Activated naive CD4-positive, alpha-beta T cell treated with anti-CD3 and anti-CD28 coated beads for 36 hours (primary cell): ENCODE measurements at regions not wholly inside any gene's neighbourhood (a gene's known extent, or its start where the extent isn't known, plus 50 kb on each side); places are given as distances from the start of the nearest gene placed in this dataset.

Source experiments
- CTCF ChIA-PET: fragments of 350-600 bp; sonication (Branson Sonifier 250); formaldehyde crosslinking; loops from one replicate; lab custom pipeline; 2021; ENCODE audit warnings: antibody characterized with exemption; lab: Charles Lee
- DNase-seq: peaks from one replicate; pipeline ENCODE4 v3.0.0-alpha.2; 2020
- H3K27ac Mint-ChIP-seq: one replicate; pipeline ENCODE4 v1.8.0; 2021; ENCODE audit warnings: mild to moderate bottlenecking, mixed read lengths
- H3K27me3 Mint-ChIP-seq: one replicate; pipeline ENCODE4 v1.8.0; 2021; ENCODE audit warnings: low read depth, mixed read lengths
- H3K36me3 Mint-ChIP-seq: one replicate; pipeline ENCODE4 v1.8.0; 2021; ENCODE audit warnings: low read depth, mixed read lengths
- H3K4me1 Mint-ChIP-seq: one replicate; pipeline ENCODE4 v1.8.0; 2021; ENCODE audit warnings: low read depth, mixed read lengths
- H3K4me3 Mint-ChIP-seq: one replicate; pipeline ENCODE4 v1.8.0; 2021; ENCODE audit warnings: mild to moderate bottlenecking, moderate library complexity, mixed read lengths
- H3K9me3 Mint-ChIP-seq: one replicate; pipeline ENCODE4 v1.8.0; 2021; ENCODE audit warnings: mixed read lengths
- intact Hi-C: fragments of 100-400 bp; cut with micrococcal nuclease; formaldehyde crosslinking; loops from one replicate; pipeline ENCODE4 v1.15.1; 2023

DNA sequence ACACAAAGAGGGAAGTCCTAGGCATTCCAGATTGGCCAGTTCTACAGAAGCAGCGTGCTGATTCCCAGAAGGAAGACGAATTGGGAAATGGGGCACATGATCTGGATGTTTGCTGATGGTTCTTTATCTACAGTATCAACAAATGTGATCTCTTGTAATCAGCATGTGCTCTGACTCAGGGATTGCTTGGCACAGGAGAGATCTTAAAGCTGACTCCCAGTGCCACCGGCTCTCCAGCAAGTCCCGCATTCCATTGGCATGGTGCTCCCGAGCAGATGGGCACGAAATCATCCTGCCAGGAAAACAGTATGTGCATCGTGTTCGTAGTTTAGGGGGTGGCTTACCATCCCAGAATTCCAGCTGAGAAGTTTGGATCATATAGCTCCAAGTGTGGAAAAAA, 259.9 kb upstream of the NR2F2 start:
- peaks cover 9% of the 10 kb centered on the region for H3K27me3 Mint-ChIP-seq
- no peak overlapping the region for H3K27ac Mint-ChIP-seq
- no peaks in the 10 kb centered on the region for H3K36me3 Mint-ChIP-seq
- CTCF ChIA-PET: no interaction called here
- intact Hi-C loops: no loop called here
- H3K9me3 Mint-ChIP-seq: no peaks in the 10 kb centered on the region
- H3K4me1 Mint-ChIP-seq: no peaks in the 10 kb centered on the region
- H3K4me3 Mint-ChIP-seq: no peak overlapping the region
- DNase-seq: no peak

DNA sequence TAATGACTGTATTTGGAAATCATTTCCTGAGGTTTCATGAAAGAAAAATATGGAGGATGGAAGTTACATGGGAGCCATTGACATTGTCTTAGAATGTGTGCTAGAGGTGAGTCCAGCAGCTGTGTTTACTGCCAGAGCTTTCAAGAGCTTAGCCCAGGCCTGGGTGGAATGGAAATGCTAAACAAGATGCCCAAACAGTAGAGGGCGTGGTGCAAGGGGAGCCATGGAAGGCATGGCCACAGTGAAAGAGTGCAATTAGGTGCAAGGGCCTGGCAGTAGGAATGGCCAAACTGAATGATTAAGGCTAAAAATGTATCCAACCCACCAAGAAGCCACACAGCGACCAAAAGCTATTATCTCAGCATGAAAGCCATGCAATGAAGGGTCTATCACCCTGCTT, 257.7 kb upstream of the NR2F2 start:
- Mint-ChIP-seq H3K27me3 (peaks cover 11% of the 10 kb centered on the region), H3K9me3 (no peaks in the 10 kb centered on the region), H3K4me1 (no peaks in the 10 kb centered on the region), H3K36me3 (no peaks in the 10 kb centered on the region), H3K4me3 (no peak overlapping the region), H3K27ac (no peak overlapping the region)
- intact Hi-C loops: no loop called here
- DNase-seq: no peak
- CTCF ChIA-PET: interaction anchor here (0.7 kb wide), 1 partner anchor 436 kb away, joined by 3 read pairs; no protein-coding TSS in a partner anchor

DNA sequence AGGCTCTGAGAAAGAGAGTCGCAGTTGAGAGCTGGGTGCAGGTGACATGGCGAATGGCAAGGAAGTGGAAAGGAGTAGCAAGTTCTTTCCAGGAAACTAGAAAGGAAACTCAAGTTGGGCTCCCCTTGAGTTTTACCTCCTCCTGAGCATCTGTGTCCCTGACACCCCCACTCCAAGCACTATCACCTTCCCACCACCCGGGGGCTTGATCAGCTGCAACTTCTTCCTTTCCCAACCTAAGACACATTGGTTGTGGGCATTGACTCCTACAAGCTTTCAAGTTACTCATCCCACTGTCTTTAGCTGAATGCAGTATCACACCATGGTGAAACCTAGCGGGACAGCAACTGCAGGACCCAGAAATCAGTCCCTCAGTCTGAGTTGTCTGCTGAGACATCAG, 256.6 kb upstream of the NR2F2 start:
- intact Hi-C loops: no loop called here
- H3K36me3 Mint-ChIP-seq: no peaks in the 10 kb centered on the region
- no peaks in the 10 kb centered on the region for H3K9me3 Mint-ChIP-seq
- no peak for DNase-seq
- no peaks in the 10 kb centered on the region for H3K4me1 Mint-ChIP-seq
- H3K4me3 Mint-ChIP-seq: no peak overlapping the region
- CTCF ChIA-PET: no interaction called here
- peaks cover 12% of the 10 kb centered on the region for H3K27me3 Mint-ChIP-seq
- H3K27ac Mint-ChIP-seq: no peak overlapping the region

DNA sequence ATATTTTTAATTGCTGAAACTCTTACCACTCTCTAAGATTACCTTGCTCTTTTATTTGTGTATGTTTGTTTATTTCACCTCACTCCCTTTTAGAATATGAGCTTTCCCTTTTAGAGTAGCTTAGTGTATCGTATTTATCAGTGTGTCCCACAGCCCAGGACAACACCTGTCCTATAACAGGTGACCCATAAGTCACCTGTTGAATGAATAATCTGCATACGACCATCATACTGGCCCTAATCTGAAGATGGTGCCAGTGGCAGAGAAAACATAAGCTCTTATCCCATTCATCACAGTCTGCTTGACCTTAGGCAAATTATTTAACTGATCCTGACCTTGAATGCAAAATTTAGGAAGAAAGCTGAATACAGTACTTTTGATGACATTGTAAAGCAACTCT, 254.6 kb upstream of the NR2F2 start:
- H3K4me3 Mint-ChIP-seq: no peak overlapping the region
- H3K9me3 Mint-ChIP-seq: no peaks in the 10 kb centered on the region
- CTCF ChIA-PET: no interaction called here
- no peak for DNase-seq
- no peaks in the 10 kb centered on the region for H3K4me1 Mint-ChIP-seq
- no peaks in the 10 kb centered on the region for H3K36me3 Mint-ChIP-seq
- H3K27me3 Mint-ChIP-seq: peaks cover 10% of the 10 kb centered on the region
- no peak overlapping the region for H3K27ac Mint-ChIP-seq
- intact Hi-C loops: no loop called here

DNA sequence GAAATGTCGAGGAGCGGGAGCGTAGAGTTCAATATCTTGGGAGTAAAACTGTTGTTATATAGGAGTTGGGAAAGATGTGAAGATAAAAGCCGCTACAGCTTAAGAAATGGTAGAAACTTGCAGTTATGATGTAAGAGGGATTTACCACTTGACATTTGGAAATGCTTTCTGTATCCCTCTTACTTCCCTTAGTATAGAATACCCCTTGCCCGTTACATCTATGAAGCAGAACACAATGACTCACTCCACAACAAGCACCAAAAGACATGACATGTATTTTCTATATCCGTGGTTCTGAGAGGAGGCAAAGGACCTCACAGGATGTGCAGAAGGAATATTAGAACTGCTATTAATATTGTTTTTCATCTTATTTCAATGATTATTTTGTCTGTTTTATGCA, 254.2 kb upstream of the NR2F2 start:
- H3K9me3 Mint-ChIP-seq: no peaks in the 10 kb centered on the region
- H3K4me3 Mint-ChIP-seq: no peak overlapping the region
- no peaks in the 10 kb centered on the region for H3K36me3 Mint-ChIP-seq
- H3K4me1 Mint-ChIP-seq: no peaks in the 10 kb centered on the region
- no peak overlapping the region for H3K27ac Mint-ChIP-seq
- CTCF ChIA-PET: no interaction called here
- no peak for DNase-seq
- peaks cover 10% of the 10 kb centered on the region for H3K27me3 Mint-ChIP-seq
- intact Hi-C loops: no loop called here

DNA sequence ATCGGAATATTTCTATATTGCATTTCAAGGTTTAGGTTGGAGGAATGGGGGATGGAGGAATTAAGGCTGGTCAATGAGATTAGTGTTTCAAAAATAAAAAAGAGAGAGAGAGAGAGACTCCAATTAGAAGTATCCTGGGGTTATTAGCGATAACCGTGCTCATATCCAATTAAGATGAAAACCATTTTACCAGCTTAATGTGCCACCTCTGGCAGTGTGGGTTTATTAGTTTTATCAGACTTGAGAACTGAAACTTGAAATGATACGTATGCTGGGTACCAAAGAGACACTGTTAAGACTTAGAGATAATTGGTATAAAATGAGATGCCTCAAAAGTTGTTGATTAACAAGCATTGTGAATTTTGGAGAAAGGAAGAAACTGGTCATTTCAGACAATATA, 251.5 kb upstream of the NR2F2 start:
- no peak overlapping the region for H3K4me3 Mint-ChIP-seq
- H3K9me3 Mint-ChIP-seq: no peaks in the 10 kb centered on the region
- no peak overlapping the region for H3K27ac Mint-ChIP-seq
- intact Hi-C loops: no loop called here
- H3K27me3 Mint-ChIP-seq: peaks cover 14% of the 10 kb centered on the region
- DNase-seq: no peak
- no peaks in the 10 kb centered on the region for H3K4me1 Mint-ChIP-seq
- no peaks in the 10 kb centered on the region for H3K36me3 Mint-ChIP-seq
- CTCF ChIA-PET: no interaction called here

DNA sequence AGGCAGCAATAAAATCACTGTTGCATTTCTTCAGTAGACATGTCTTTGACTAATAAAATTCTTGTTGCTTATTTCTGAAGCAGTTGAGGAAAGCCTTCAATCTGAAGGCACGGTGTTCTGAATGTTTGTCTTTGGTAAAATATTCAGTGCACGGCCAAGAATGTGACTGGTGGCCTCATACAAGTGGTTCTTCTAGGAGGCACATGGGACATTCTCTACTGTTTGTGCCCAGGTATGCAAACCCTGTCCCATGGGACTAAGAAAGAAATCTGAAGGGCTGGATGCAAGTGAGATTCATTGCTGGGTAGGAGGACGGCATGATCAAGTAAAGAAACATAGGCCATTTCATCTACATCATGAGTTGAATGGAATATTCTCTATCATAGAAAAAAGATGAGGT, 250.6 kb upstream of the NR2F2 start:
- Mint-ChIP-seq H3K4me1 (no peaks in the 10 kb centered on the region), H3K27me3 (peaks cover 14% of the 10 kb centered on the region), H3K36me3 (no peaks in the 10 kb centered on the region), H3K9me3 (no peaks in the 10 kb centered on the region), H3K4me3 (no peak overlapping the region), H3K27ac (no peak overlapping the region)
- intact Hi-C loops: no loop called here
- no peak for DNase-seq
- CTCF ChIA-PET: no interaction called here

DNA sequence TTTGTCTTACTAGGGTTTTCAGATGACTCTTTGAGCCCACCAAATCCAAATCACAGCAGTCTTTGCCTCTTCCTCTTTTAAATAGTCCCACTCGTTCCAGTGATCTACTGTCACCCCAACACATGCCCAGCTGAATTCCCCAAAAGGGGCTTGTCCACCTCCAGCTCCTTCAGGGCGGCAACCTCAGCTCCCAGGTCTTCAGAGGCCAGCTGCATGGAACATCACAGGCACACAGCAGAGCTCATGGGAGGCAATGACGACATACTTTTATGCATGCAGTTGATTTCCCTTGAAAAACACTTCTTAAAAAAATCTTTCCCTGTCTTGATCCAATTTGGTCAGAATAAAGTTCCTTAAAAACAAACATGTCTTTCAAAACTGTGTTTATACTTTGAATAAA, 244.3 kb upstream of the NR2F2 start:
- DNase-seq: no peak
- Mint-ChIP-seq H3K27ac (no peak overlapping the region), H3K27me3 (peaks cover 20% of the 10 kb centered on the region), H3K4me3 (no peak overlapping the region), H3K9me3 (no peaks in the 10 kb centered on the region), H3K4me1 (no peaks in the 10 kb centered on the region), H3K36me3 (no peaks in the 10 kb centered on the region)
- CTCF ChIA-PET: no interaction called here
- intact Hi-C loops: no loop called here

DNA sequence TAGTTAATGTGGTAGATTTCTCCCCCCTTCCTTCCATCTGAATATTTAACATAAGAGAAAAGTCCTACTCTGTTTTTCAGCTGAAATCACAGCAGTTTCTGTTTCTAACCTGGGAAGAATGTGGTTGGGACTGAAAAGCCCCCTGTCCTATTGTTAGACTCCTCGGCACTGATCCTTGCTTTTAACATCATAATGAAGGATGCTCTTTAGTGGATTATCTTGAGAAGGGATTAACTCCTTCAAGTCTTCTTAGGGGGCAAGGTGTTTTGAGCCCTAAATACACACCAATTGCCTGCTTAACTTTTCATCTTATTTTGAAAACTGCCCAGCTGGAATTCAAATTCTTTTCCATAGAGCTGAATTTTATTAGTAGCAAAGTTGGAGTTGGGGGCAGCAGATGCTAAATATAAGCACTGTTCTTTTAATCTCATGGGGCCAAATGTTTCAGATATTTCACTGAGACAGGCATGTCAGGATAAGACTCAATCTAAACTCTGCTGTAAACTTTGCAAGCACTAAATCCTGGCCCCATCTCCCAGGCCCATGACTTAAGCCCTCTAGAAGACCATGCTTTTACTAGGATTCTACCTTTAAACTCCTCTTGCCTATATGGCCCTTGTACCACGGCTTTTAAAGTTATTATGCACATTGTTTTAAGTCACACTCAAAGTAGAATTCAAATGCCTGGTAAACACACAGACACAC, 243.2 kb upstream of the NR2F2 start:
- H3K9me3 Mint-ChIP-seq: no peaks in the 10 kb centered on the region
- H3K27me3 Mint-ChIP-seq: peaks cover 20% of the 10 kb centered on the region
- no peaks in the 10 kb centered on the region for H3K4me1 Mint-ChIP-seq
- H3K4me3 Mint-ChIP-seq: no peak overlapping the region
- H3K27ac Mint-ChIP-seq: no peak overlapping the region
- no peaks in the 10 kb centered on the region for H3K36me3 Mint-ChIP-seq
- no peak for DNase-seq
- intact Hi-C loops: no loop called here
- CTCF ChIA-PET: no interaction called here

DNA sequence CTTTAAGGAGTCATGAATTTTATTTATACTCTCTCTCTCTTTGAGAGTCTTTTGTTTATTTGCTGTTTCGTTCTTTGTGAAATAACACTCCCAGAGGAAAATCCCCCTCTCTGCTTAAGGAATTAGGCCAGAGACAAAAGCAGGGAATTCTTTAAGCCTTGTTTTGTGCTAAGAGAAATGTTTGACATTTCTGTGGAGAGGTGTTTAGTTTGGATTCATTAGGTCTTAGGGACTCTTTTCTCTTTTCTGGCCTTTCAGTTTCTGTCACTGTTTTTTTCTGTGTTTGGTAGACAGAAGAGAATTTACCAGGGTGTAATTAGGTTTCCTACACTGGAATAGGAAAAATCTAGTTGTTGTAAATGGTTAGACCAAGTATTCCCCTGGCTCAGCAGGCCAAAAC, 241.8 kb upstream of the NR2F2 start:
- H3K4me1 Mint-ChIP-seq: no peaks in the 10 kb centered on the region
- no peaks in the 10 kb centered on the region for H3K9me3 Mint-ChIP-seq
- no peaks in the 10 kb centered on the region for H3K36me3 Mint-ChIP-seq
- CTCF ChIA-PET: interaction anchor here (0.7 kb wide), 1 partner anchor 21 kb away, joined by 3 read pairs; no protein-coding TSS in a partner anchor
- intact Hi-C loops: no loop called here
- H3K4me3 Mint-ChIP-seq: no peak overlapping the region
- no peak overlapping the region for H3K27ac Mint-ChIP-seq
- H3K27me3 Mint-ChIP-seq: peaks cover 16% of the 10 kb centered on the region
- DNase-seq: no peak

DNA sequence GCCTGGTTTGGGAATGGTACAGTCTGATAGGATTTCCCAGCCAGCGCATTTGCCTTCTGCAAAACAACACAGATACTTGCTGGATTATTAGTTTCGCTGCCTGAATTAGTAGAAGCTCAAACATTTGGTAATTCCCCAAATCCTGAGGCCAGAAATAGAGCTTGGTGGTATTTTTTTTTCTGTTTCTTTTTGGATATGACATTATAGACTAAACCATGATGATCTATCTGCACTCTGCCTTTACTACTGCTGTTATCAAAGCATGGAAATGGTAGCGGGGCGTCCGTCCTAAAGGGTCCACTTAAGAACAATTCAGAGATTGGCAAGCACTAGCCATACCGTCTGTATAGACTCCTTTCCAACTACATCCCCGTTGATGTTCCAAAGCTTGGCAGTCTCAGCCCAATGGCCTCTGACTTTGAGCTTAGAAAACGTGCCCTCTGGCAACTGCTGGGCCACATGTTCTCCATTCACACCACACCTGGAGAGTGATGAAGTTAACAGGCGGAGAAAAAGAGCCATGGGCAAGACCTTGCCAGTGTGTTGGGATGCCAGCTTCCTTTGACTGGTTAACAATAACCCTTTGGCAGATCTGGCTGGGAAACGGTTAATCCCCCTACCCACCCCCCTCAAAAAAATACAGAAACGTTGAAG, 241.0 kb upstream of the NR2F2 start:
- no peaks in the 10 kb centered on the region for H3K9me3 Mint-ChIP-seq
- peaks cover 22% of the 10 kb centered on the region for H3K27me3 Mint-ChIP-seq
- no peak overlapping the region for H3K27ac Mint-ChIP-seq

DNA sequence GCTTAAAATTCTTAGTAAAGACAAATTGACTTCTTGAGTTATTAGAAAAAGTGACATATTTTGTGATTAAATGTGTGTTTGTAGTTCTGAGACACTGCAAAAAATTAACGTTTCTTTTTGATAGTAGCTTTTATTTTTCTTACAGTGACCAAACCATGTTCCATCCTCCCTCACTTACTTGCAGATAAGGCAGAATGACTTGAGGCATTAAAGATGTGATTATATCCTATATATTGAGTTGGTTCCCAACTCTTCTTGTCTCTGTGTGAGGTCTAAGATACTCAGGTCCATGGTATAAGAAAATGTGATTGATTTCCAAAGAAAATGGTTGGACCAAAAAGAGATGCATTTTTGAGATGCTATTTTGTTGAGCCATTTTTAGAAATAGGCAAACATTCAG, 238.3 kb upstream of the NR2F2 start:
- peaks cover 21% of the 10 kb centered on the region for H3K27me3 Mint-ChIP-seq
- no peak for DNase-seq
- H3K36me3 Mint-ChIP-seq: no peaks in the 10 kb centered on the region
- no peaks in the 10 kb centered on the region for H3K4me1 Mint-ChIP-seq
- no peak overlapping the region for H3K4me3 Mint-ChIP-seq
- CTCF ChIA-PET: no interaction called here
- no peak overlapping the region for H3K27ac Mint-ChIP-seq
- intact Hi-C loops: no loop called here
- no peaks in the 10 kb centered on the region for H3K9me3 Mint-ChIP-seq

More for the DNA sequence above, 241.0 kb upstream of the NR2F2 start:
- Mint-ChIP-seq H3K36me3 (no peaks in the 10 kb centered on the region), H3K4me3 (no peak overlapping the region), H3K4me1 (no peaks in the 10 kb centered on the region)
- intact Hi-C loops: no loop called here
- CTCF ChIA-PET: no interaction called here
- DNase-seq: no peak

DNA sequence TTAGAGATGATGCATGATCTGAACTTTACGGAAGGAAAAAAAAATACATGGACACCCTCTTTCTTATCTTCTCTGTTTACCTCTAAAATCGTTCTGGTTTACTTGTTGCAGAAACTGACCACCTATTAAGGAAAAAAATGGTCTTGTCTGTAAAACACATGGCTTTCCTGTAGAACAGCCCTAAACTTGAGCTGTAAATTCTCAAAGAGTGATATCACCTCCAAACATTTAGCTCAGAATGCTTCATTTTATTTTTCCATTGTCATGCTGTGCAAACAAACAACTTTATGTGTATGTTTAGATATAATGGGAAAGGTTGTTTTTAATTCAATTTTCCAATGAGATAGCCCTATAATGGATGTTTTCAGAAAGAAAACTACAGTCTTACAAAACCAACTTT, 237.4 kb upstream of the NR2F2 start:
- DNase-seq: no peak
- Mint-ChIP-seq H3K27me3 (peaks cover 21% of the 10 kb centered on the region), H3K4me1 (no peaks in the 10 kb centered on the region), H3K9me3 (no peaks in the 10 kb centered on the region), H3K4me3 (no peak overlapping the region), H3K36me3 (no peaks in the 10 kb centered on the region), H3K27ac (no peak overlapping the region)
- intact Hi-C loops: no loop called here
- CTCF ChIA-PET: interaction anchor here (0.7 kb wide), 1 partner anchor 109 kb away, joined by 4 read pairs; no protein-coding TSS in a partner anchor
